B cell (primary cell): ENCODE measurements at regions not wholly inside any gene's neighbourhood (a gene's known extent, or its start where the extent isn't known, plus 50 kb on each side); places are given as distances from the start of the nearest gene placed in this dataset.
A peak's percentile ranks its signal among the peaks of the same experiment; 100 is the strongest.

ENCODE experiments used
- CTCF ChIP-seq: fragments of 200-600 bp; IDR thresholded peaks from one replicate; pipeline ENCODE4 v1.8.0; 2022; ENCODE audit warnings: antibody characterized with exemption, mild to moderate bottlenecking
- EZH2 ChIP-seq: IDR thresholded peaks from 2 replicates; pipeline ENCODE4 v1.6.1; 2012; ENCODE audit warnings: borderline replicate concordance, low read depth, mild to moderate bottlenecking, moderate library complexity, low read length; ENCODE audit not compliant: insufficient read depth, poor library complexity, severe bottlenecking

- peak; percentile 79 for TF ChIP-seq CTCF
- no peak for TF ChIP-seq EZH2
These were observed 435.7 kb upstream of the FKBP1C start for GRCh38 chr6:62775427-62776022.
